ENCODE measurements at regions not wholly inside any gene's neighbourhood (a gene's known extent, or its start where the extent isn't known, plus 50 kb on each side); places are given as distances from the start of the nearest gene placed in this dataset.

GRCh38 chr2:7976206-7976605 is 705.6 kb upstream of the ID2 start:
- DNase-seq (ENCODE audit: low spot score), result no peak

GRCh38 chr2:7977981-7978380 is 703.9 kb upstream of the ID2 start:
- DNase-seq (ENCODE audit: low spot score), result no peak

- DNase-seq (ENCODE audit: low spot score), result no peak
These were observed 699.8 kb upstream of the ID2 start for GRCh38 chr2:7982054-7982453.

- no peak for DNase-seq (ENCODE audit: low spot score)
These were observed 698.4 kb upstream of the ID2 start for GRCh38 chr2:7983451-7983850.

GRCh38 chr2:7983912-7984311 is 697.9 kb upstream of the ID2 start:
- DNase-seq (ENCODE audit: low spot score), result no peak

- DNase-seq (ENCODE audit: low spot score), result no peak
These were observed 697.0 kb upstream of the ID2 start for GRCh38 chr2:7984693-7985353.

GRCh38 chr2:7986431-7986830 is 695.4 kb upstream of the ID2 start:
- DNase-seq (ENCODE audit: low spot score), result no peak

GRCh38 chr2:7987992-7988391 is 693.9 kb upstream of the ID2 start:
- DNase-seq (ENCODE audit: low spot score), result no peak

GRCh38 chr2:7988440-7988839 is 693.4 kb upstream of the ID2 start:
- DNase-seq (ENCODE audit: low spot score), result no peak

GRCh38 chr2:7989823-7990222 is 692.0 kb upstream of the ID2 start:
- DNase-seq (ENCODE audit: low spot score), result no peak

- no peak for DNase-seq (ENCODE audit: low spot score)
These were observed 688.9 kb upstream of the ID2 start for GRCh38 chr2:7992612-7993602.

GRCh38 chr2:7994397-7994951 is 687.4 kb upstream of the ID2 start:
- no peak for DNase-seq (ENCODE audit: low spot score)

GRCh38 chr2:7997279-7997678 is 684.6 kb upstream of the ID2 start:
- DNase-seq (ENCODE audit: low spot score), result no peak

GRCh38 chr2:7999683-8000476 is 682.0 kb upstream of the ID2 start:
- peak; percentile 60 for DNase-seq (ENCODE audit: low spot score)

- DNase-seq (ENCODE audit: low spot score), result no peak
These were observed 681.0 kb upstream of the ID2 start for GRCh38 chr2:8000870-8001269.

- DNase-seq (ENCODE audit: low spot score), result no peak
These were observed 679.0 kb upstream of the ID2 start for GRCh38 chr2:8002765-8003393.

GRCh38 chr2:8003462-8004075 is 678.3 kb upstream of the ID2 start:
- no peak for DNase-seq (ENCODE audit: low spot score)

GRCh38 chr2:8004250-8004681 is 677.6 kb upstream of the ID2 start:
- DNase-seq (ENCODE audit: low spot score), result peak; percentile 45

GRCh38 chr2:8006181-8006580 is 675.7 kb upstream of the ID2 start:
- DNase-seq (ENCODE audit: low spot score), result no peak

GRCh38 chr2:8006626-8007025 is 675.2 kb upstream of the ID2 start:
- no peak for DNase-seq (ENCODE audit: low spot score)

GRCh38 chr2:8009010-8009597 is 672.8 kb upstream of the ID2 start:
- DNase-seq (ENCODE audit: low spot score), result peak; percentile 16

Measured in COLO829 (cell line).